KBM-7 (cell line): ENCODE measurements at regions not wholly inside any gene's neighbourhood (a gene's known extent, or its start where the extent isn't known, plus 50 kb on each side); places are given as distances from the start of the nearest gene placed in this dataset.

Source experiments
- DNase-seq: peaks from one replicate; pipeline ENCODE4 v3.0.0-alpha.2; 2015
- in situ Hi-C: fragments of 300-500 bp; cut with MboI; formaldehyde crosslinking; loops from 2 replicates; pipeline ENCODE4 v1.14.3; 2020; ENCODE audit warnings: low sequenced_read_pairs, low pct_unique_long_range_greater_than_20kb, mixed read lengths

GRCh38 chr4:11640584-11640983 lies 211.9 kb upstream of the HS3ST1 start:
- in situ Hi-C loops: no loop called here
- DNase-seq: no peak

- in situ Hi-C loops: no loop called here
- DNase-seq: no peak
These were observed 207.9 kb upstream of the HS3ST1 start for GRCh38 chr4:11636551-11636950.

- DNase-seq: no peak
- in situ Hi-C loops: no loop called here
These were observed 207.3 kb upstream of the HS3ST1 start for GRCh38 chr4:11636031-11636430.

GRCh38 chr4:11635342-11635741 lies 206.6 kb upstream of the HS3ST1 start:
- DNase-seq: no peak
- in situ Hi-C loops: no loop called here

- in situ Hi-C loops: no loop called here
- no peak for DNase-seq
These were observed 205.6 kb upstream of the HS3ST1 start for GRCh38 chr4:11634283-11634682.

- in situ Hi-C loops: no loop called here
- DNase-seq: no peak
These were observed 204.7 kb upstream of the HS3ST1 start for GRCh38 chr4:11633430-11633829.

- no peak for DNase-seq
- in situ Hi-C loops: no loop called here
These were observed 203.8 kb upstream of the HS3ST1 start for GRCh38 chr4:11632483-11632882.

GRCh38 chr4:11632025-11632424 lies 203.3 kb upstream of the HS3ST1 start:
- no peak for DNase-seq
- in situ Hi-C loops: no loop called here

GRCh38 chr4:11631416-11631815 lies 202.7 kb upstream of the HS3ST1 start:
- in situ Hi-C loops: no loop called here

GRCh38 chr4:11628093-11628725 lies 199.5 kb upstream of the HS3ST1 start:
- DNase-seq: no peak
- in situ Hi-C loops: no loop called here

More at GRCh38 chr4:11631416-11631815, 202.7 kb upstream of the HS3ST1 start:
- DNase-seq: no peak

- DNase-seq: no peak
- in situ Hi-C loops: no loop called here
These were observed 197.4 kb upstream of the HS3ST1 start for GRCh38 chr4:11626066-11626465.

GRCh38 chr4:11625211-11625610 lies 196.5 kb upstream of the HS3ST1 start:
- in situ Hi-C loops: no loop called here
- DNase-seq: no peak

- no peak for DNase-seq
- in situ Hi-C loops: no loop called here
These were observed 195.7 kb upstream of the HS3ST1 start for GRCh38 chr4:11624370-11624769.

GRCh38 chr4:11623726-11624037 lies 195.0 kb upstream of the HS3ST1 start:
- in situ Hi-C loops: no loop called here
- no peak for DNase-seq

GRCh38 chr4:11622961-11623725 lies 194.4 kb upstream of the HS3ST1 start:
- in situ Hi-C loops: no loop called here
- no peak for DNase-seq

- in situ Hi-C loops: no loop called here
- DNase-seq: no peak
These were observed 192.2 kb upstream of the HS3ST1 start for GRCh38 chr4:11620861-11621260.

- in situ Hi-C loops: no loop called here
- DNase-seq: no peak
These were observed 190.1 kb upstream of the HS3ST1 start for GRCh38 chr4:11618666-11619282.

GRCh38 chr4:11616856-11617255 lies 188.2 kb upstream of the HS3ST1 start:
- DNase-seq: no peak
- in situ Hi-C loops: no loop called here

- DNase-seq: no peak
- in situ Hi-C loops: no loop called here
These were observed 186.9 kb upstream of the HS3ST1 start for GRCh38 chr4:11615601-11616000.

- in situ Hi-C loops: no loop called here
These were observed 185.7 kb upstream of the HS3ST1 start for GRCh38 chr4:11614426-11614825.

GRCh38 chr4:11611868-11612267 lies 183.2 kb upstream of the HS3ST1 start:
- DNase-seq: no peak
- in situ Hi-C loops: no loop called here

More at GRCh38 chr4:11614426-11614825, 185.7 kb upstream of the HS3ST1 start:
- DNase-seq: no peak
